Hematopoietic multipotent progenitor cell treated with erythropoietin and hydrocortisone succinate and interleukin-3 and kit ligand, for 15 days (in vitro differentiated cells): ENCODE measurements at regions not wholly inside any gene's neighbourhood (a gene's known extent, or its start where the extent isn't known, plus 50 kb on each side); places are given as distances from the start of the nearest gene placed in this dataset.
"Not testable (repeated sequence)": the region's sequence is repeated elsewhere in the genome, so short reads cannot be mapped to it uniquely, and the experiment has no call there.

Experiments used
- DNase-seq: peaks from one replicate; pipeline ENCODE4 v3.0.0-alpha.2; 2015; ENCODE audit warnings: low spot score

- no peak for DNase-seq
Observed at GRCh38 chr5:99019254-99019653, 90.4 kb upstream of the CHD1 start.

- DNase-seq: no peak
Observed at GRCh38 chr5:99010294-99010693, 81.5 kb upstream of the CHD1 start.

GRCh38 chr5:99008009-99008408, 79.2 kb upstream of the CHD1 start:
- DNase-seq: not testable (repeated sequence)

- no peak for DNase-seq
Observed at GRCh38 chr5:99005506-99005905, 76.7 kb upstream of the CHD1 start.

- no peak for DNase-seq
Observed at GRCh38 chr5:99004960-99005359, 76.2 kb upstream of the CHD1 start.

GRCh38 chr5:99000876-99001275, 72.1 kb upstream of the CHD1 start:
- no peak for DNase-seq

- DNase-seq: no peak
Observed at GRCh38 chr5:99000221-99000620, 71.4 kb upstream of the CHD1 start.

- no peak for DNase-seq
Observed at GRCh38 chr5:98999631-99000030, 70.8 kb upstream of the CHD1 start.

GRCh38 chr5:98997000-98997399, 68.2 kb upstream of the CHD1 start:
- DNase-seq: no peak

GRCh38 chr5:98994611-98995010, 65.8 kb upstream of the CHD1 start:
- no peak for DNase-seq

GRCh38 chr5:98993512-98993911, 64.7 kb upstream of the CHD1 start:
- no peak for DNase-seq

GRCh38 chr5:98992552-98992951, 63.7 kb upstream of the CHD1 start:
- no peak for DNase-seq

GRCh38 chr5:98989727-98990126, 60.9 kb upstream of the CHD1 start:
- DNase-seq: no peak

- no peak for DNase-seq
Observed at GRCh38 chr5:98986587-98986986, 57.8 kb upstream of the CHD1 start.

GRCh38 chr5:98982880-98983279, 54.1 kb upstream of the CHD1 start:
- DNase-seq: no peak
